NCI-H526 treated with DMSO at 0.1 percent for 48 hours (cell line): ENCODE measurements at regions not wholly inside any gene's neighbourhood (a gene's known extent, or its start where the extent isn't known, plus 50 kb on each side); places are given as distances from the start of the nearest gene placed in this dataset.
"Not testable (repeated sequence)": the region's sequence is repeated elsewhere in the genome, so short reads cannot be mapped to it uniquely, and the experiment has no call there.

Experiments
- DNase-seq: peaks from one replicate; lab custom pipeline; 2025; lab: John Stamatoyannopoulos, UW

- DNase-seq = no peak
These were observed 404.4 kb upstream of the MEIS1 start for GRCh38 chr2:66030553-66030952.

GRCh38 chr2:66024391-66024790 lies 410.5 kb upstream of the MEIS1 start:
- no peak for DNase-seq

- DNase-seq = no peak
These were observed 413.6 kb upstream of the MEIS1 start for GRCh38 chr2:66021296-66021695.

GRCh38 chr2:66017763-66018162 lies 417.2 kb upstream of the MEIS1 start:
- DNase-seq = no peak

GRCh38 chr2:66014450-66014849 lies 420.5 kb upstream of the MEIS1 start:
- no peak for DNase-seq

GRCh38 chr2:66013456-66013855 lies 421.5 kb upstream of the MEIS1 start:
- DNase-seq = no peak

GRCh38 chr2:66003931-66004330 lies 431.0 kb upstream of the MEIS1 start:
- DNase-seq = no peak

- no peak for DNase-seq
These were observed 433.4 kb upstream of the MEIS1 start for GRCh38 chr2:66001538-66001937.

- no peak for DNase-seq
These were observed 434.0 kb upstream of the MEIS1 start for GRCh38 chr2:66000901-66001300.

GRCh38 chr2:65999796-66000195 lies 435.1 kb upstream of the MEIS1 start:
- no peak for DNase-seq

GRCh38 chr2:65999103-65999502 lies 435.8 kb upstream of the MEIS1 start:
- DNase-seq = no peak

GRCh38 chr2:65997961-65998360 lies 437.0 kb upstream of the MEIS1 start:
- no peak for DNase-seq

GRCh38 chr2:65992198-65992554 lies 442.7 kb upstream of the MEIS1 start:
- DNase-seq = no peak

- peak; percentile 44 for DNase-seq
These were observed 443.3 kb upstream of the MEIS1 start for GRCh38 chr2:65991381-65992197.

- DNase-seq = no peak
These were observed 448.9 kb upstream of the MEIS1 start for GRCh38 chr2:65985986-65986385.

- DNase-seq = no peak
These were observed 454.4 kb upstream of the MEIS1 start for GRCh38 chr2:65980531-65980930.

- DNase-seq = no peak
These were observed 455.5 kb upstream of the MEIS1 start for GRCh38 chr2:65979446-65979845.

GRCh38 chr2:65974067-65974723 lies 460.7 kb upstream of the MEIS1 start:
- DNase-seq = no peak

- peak; percentile 40 for DNase-seq
These were observed 465.8 kb upstream of the MEIS1 start for GRCh38 chr2:65969161-65969560.

GRCh38 chr2:65963303-65963702 lies 471.6 kb upstream of the MEIS1 start:
- not testable (repeated sequence) for DNase-seq

GRCh38 chr2:65960953-65961352 lies 474.0 kb upstream of the MEIS1 start:
- DNase-seq = no peak

GRCh38 chr2:65957886-65958285 lies 477.0 kb upstream of the MEIS1 start:
- no peak for DNase-seq

- no peak for DNase-seq
These were observed 477.5 kb upstream of the MEIS1 start for GRCh38 chr2:65957454-65957853.

GRCh38 chr2:65955259-65955658 lies 479.7 kb upstream of the MEIS1 start:
- DNase-seq = no peak
